ENCODE measurements at regions not wholly inside any gene's neighbourhood (a gene's known extent, or its start where the extent isn't known, plus 50 kb on each side); places are given as distances from the start of the nearest gene placed in this dataset.

- no peak for DNase-seq
- H3K36me3 ChIP-seq: no peaks in the 10 kb centered on the region
- H3K27ac ChIP-seq (replicated peaks): no peak overlapping the region
- no peaks in the 10 kb centered on the region for H3K9me3 ChIP-seq (replicated peaks)
- H3K4me3 ChIP-seq: no peak overlapping the region
- intact Hi-C loops (cut with micrococcal nuclease): no loop called here
- no peaks in the 10 kb centered on the region for H3K4me1 ChIP-seq
- TF ChIP-seq CTCF (IDR thresholded peaks at IDR 0.05; ENCODE audit: borderline replicate concordance): no peak
- no peaks in the 10 kb centered on the region for H3K27me3 ChIP-seq (ENCODE audit: low read depth)
Observed at GRCh38 chrX:122245175-122245574, 938.9 kb upstream of the GRIA3 start.

- Histone ChIP-seq H3K4me1 (no peaks in the 10 kb centered on the region), H3K4me3 (no peak overlapping the region), H3K9me3 (replicated peaks) (no peaks in the 10 kb centered on the region), H3K36me3 (no peaks in the 10 kb centered on the region), H3K27me3 (ENCODE audit: low read depth) (no peaks in the 10 kb centered on the region), H3K27ac (replicated peaks) (no peak overlapping the region)
- intact Hi-C loops (cut with micrococcal nuclease): no loop called here
- no peak for TF ChIP-seq CTCF (IDR thresholded peaks at IDR 0.05; ENCODE audit: borderline replicate concordance)
- DNase-seq: no peak
Observed at GRCh38 chrX:122245943-122246342, 938.1 kb upstream of the GRIA3 start.

GRCh38 chrX:122246937-122247336, 937.1 kb upstream of the GRIA3 start:
- no peak overlapping the region for H3K4me3 ChIP-seq
- H3K27ac ChIP-seq (replicated peaks): no peak overlapping the region
- intact Hi-C loops (cut with micrococcal nuclease): no loop called here
- no peak for DNase-seq
- TF ChIP-seq CTCF (IDR thresholded peaks at IDR 0.05; ENCODE audit: borderline replicate concordance): no peak
- no peaks in the 10 kb centered on the region for H3K9me3 ChIP-seq (replicated peaks)
- H3K36me3 ChIP-seq: no peaks in the 10 kb centered on the region
- no peaks in the 10 kb centered on the region for H3K4me1 ChIP-seq
- H3K27me3 ChIP-seq (ENCODE audit: low read depth): no peaks in the 10 kb centered on the region

GRCh38 chrX:122248681-122249080, 935.4 kb upstream of the GRIA3 start:
- H3K27ac ChIP-seq (replicated peaks): no peak overlapping the region
- no peaks in the 10 kb centered on the region for H3K27me3 ChIP-seq (ENCODE audit: low read depth)
- no peaks in the 10 kb centered on the region for H3K4me1 ChIP-seq
- DNase-seq: no peak
- no peak overlapping the region for H3K4me3 ChIP-seq
- no peak for TF ChIP-seq CTCF (IDR thresholded peaks at IDR 0.05; ENCODE audit: borderline replicate concordance)
- H3K9me3 ChIP-seq (replicated peaks): no peaks in the 10 kb centered on the region
- no peaks in the 10 kb centered on the region for H3K36me3 ChIP-seq
- intact Hi-C loops (cut with micrococcal nuclease): no loop called here

GRCh38 chrX:122252454-122252853, 931.6 kb upstream of the GRIA3 start:
- intact Hi-C loops (cut with micrococcal nuclease): no loop called here
- H3K9me3 ChIP-seq (replicated peaks): no peaks in the 10 kb centered on the region
- H3K4me1 ChIP-seq: no peaks in the 10 kb centered on the region
- H3K27ac ChIP-seq (replicated peaks): no peak overlapping the region
- H3K27me3 ChIP-seq (ENCODE audit: low read depth): no peaks in the 10 kb centered on the region
- H3K4me3 ChIP-seq: no peak overlapping the region
- DNase-seq: no peak
- no peaks in the 10 kb centered on the region for H3K36me3 ChIP-seq
- no peak for TF ChIP-seq CTCF (IDR thresholded peaks at IDR 0.05; ENCODE audit: borderline replicate concordance)

GRCh38 chrX:122268353-122268752, 915.7 kb upstream of the GRIA3 start:
- Histone ChIP-seq H3K36me3 (no peaks in the 10 kb centered on the region), H3K9me3 (replicated peaks) (peaks cover 6% of the 10 kb centered on the region), H3K27ac (replicated peaks) (no peak overlapping the region), H3K27me3 (ENCODE audit: low read depth) (no peaks in the 10 kb centered on the region), H3K4me1 (no peaks in the 10 kb centered on the region), H3K4me3 (no peak overlapping the region)
- intact Hi-C loops (cut with micrococcal nuclease): no loop called here
- TF ChIP-seq CTCF (IDR thresholded peaks at IDR 0.05; ENCODE audit: borderline replicate concordance): no peak
- no peak for DNase-seq

Measured in left ventricle myocardium inferior (tissue), 1 donor.